ENCODE measurements at regions not wholly inside any gene's neighbourhood (a gene's known extent, or its start where the extent isn't known, plus 50 kb on each side); places are given as distances from the start of the nearest gene placed in this dataset.

GRCh38 chr12:127209318-127209717 lies 1057.7 kb upstream of the TMEM132C start:
- in situ Hi-C loops (cut with MboI; ENCODE audit: low pct_unique_long_range_greater_than_20kb, low sequenced_read_pairs, unreplicated experiment) = no loop called here
- DNase-seq (ENCODE audit: low spot score) = no peak
- TF ChIP-seq CTCF (IDR thresholded peaks at IDR 0.05; ENCODE audit: extremely low read depth, insufficient read depth, missing control alignments) = no peak

GRCh38 chr12:127214186-127214585 lies 1052.8 kb upstream of the TMEM132C start:
- TF ChIP-seq CTCF (IDR thresholded peaks at IDR 0.05; ENCODE audit: extremely low read depth, insufficient read depth, missing control alignments) = no peak
- in situ Hi-C loops (cut with MboI; ENCODE audit: low pct_unique_long_range_greater_than_20kb, low sequenced_read_pairs, unreplicated experiment) = no loop called here
- DNase-seq (ENCODE audit: low spot score) = no peak

GRCh38 chr12:127223011-127223410 lies 1044.0 kb upstream of the TMEM132C start:
- no peak for DNase-seq (ENCODE audit: low spot score)
- in situ Hi-C loops (cut with MboI; ENCODE audit: low pct_unique_long_range_greater_than_20kb, low sequenced_read_pairs, unreplicated experiment) = no loop called here

GRCh38 chr12:127223731-127224130 lies 1043.2 kb upstream of the TMEM132C start:
- no peak for TF ChIP-seq CTCF (IDR thresholded peaks at IDR 0.05; ENCODE audit: extremely low read depth, insufficient read depth, missing control alignments)
- DNase-seq (ENCODE audit: low spot score) = no peak
- in situ Hi-C loops (cut with MboI; ENCODE audit: low pct_unique_long_range_greater_than_20kb, low sequenced_read_pairs, unreplicated experiment) = no loop called here

More at GRCh38 chr12:127223011-127223410, 1044.0 kb upstream of the TMEM132C start:
- TF ChIP-seq CTCF (IDR thresholded peaks at IDR 0.05; ENCODE audit: extremely low read depth, insufficient read depth, missing control alignments) = no peak

GRCh38 chr12:127230843-127231260 lies 1036.1 kb upstream of the TMEM132C start:
- no peak for TF ChIP-seq CTCF (IDR thresholded peaks at IDR 0.05; ENCODE audit: extremely low read depth, insufficient read depth, missing control alignments)
- DNase-seq (ENCODE audit: low spot score) = no peak
- in situ Hi-C loops (cut with MboI; ENCODE audit: low pct_unique_long_range_greater_than_20kb, low sequenced_read_pairs, unreplicated experiment) = no loop called here

GRCh38 chr12:127231371-127231770 lies 1035.6 kb upstream of the TMEM132C start:
- in situ Hi-C loops (cut with MboI; ENCODE audit: low pct_unique_long_range_greater_than_20kb, low sequenced_read_pairs, unreplicated experiment) = no loop called here
- no peak for TF ChIP-seq CTCF (IDR thresholded peaks at IDR 0.05; ENCODE audit: extremely low read depth, insufficient read depth, missing control alignments)
- DNase-seq (ENCODE audit: low spot score) = no peak

GRCh38 chr12:127233016-127233415 lies 1034.0 kb upstream of the TMEM132C start:
- DNase-seq (ENCODE audit: low spot score) = no peak
- in situ Hi-C loops (cut with MboI; ENCODE audit: low pct_unique_long_range_greater_than_20kb, low sequenced_read_pairs, unreplicated experiment) = no loop called here
- TF ChIP-seq CTCF (IDR thresholded peaks at IDR 0.05; ENCODE audit: extremely low read depth, insufficient read depth, missing control alignments) = no peak

Measured in GM13977 (cell line).